Stimulated activated CD8-positive, alpha-beta memory T cell treated with anti-CD3 and anti-CD28 coated beads, Interleukin-15, amount 100 ng/mL, for 1 hour (primary cell): ENCODE measurements at regions not wholly inside any gene's neighbourhood (a gene's known extent, or its start where the extent isn't known, plus 50 kb on each side); places are given as distances from the start of the nearest gene placed in this dataset.
"Not testable (repeated sequence)": the region's sequence is repeated elsewhere in the genome, so short reads cannot be mapped to it uniquely, and the experiment has no call there.

Experiments
- DNase-seq: peaks from one replicate; pipeline ENCODE4 v3.0.0-alpha.2; 2020; ENCODE audit warnings: low read depth

DNA sequence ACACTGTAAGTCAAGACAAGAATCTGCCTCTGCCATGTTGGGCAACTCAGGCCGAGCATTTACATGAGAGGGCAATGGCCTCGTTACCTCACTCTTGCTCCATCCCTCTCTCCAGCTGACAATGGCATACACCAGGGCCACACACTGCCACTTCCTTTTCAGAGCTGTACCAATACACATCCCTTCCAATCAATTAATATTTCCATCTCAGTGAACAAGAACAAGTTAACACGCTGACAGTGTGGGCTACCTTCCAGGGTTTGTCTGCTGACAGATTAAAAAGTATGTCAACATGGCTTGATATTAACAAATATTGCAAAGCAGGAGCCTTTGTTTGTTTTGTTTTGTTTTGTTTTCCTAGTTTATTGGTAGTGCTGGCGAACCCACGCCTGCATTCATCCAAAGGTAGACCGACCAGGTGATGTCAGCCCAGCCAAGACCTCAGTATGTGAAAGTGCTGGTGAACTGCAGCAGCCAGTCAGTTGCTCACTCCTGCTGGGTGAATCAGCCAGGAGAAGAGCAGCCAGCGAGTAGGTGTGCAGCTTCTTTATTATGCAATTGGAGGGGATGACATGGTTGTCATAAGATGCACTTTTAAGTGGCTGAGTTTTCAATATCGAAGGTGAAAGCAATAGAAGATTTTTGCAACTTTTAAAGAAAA, 487.3 kb upstream of the JARID2 start:
- no peak for DNase-seq

DNA sequence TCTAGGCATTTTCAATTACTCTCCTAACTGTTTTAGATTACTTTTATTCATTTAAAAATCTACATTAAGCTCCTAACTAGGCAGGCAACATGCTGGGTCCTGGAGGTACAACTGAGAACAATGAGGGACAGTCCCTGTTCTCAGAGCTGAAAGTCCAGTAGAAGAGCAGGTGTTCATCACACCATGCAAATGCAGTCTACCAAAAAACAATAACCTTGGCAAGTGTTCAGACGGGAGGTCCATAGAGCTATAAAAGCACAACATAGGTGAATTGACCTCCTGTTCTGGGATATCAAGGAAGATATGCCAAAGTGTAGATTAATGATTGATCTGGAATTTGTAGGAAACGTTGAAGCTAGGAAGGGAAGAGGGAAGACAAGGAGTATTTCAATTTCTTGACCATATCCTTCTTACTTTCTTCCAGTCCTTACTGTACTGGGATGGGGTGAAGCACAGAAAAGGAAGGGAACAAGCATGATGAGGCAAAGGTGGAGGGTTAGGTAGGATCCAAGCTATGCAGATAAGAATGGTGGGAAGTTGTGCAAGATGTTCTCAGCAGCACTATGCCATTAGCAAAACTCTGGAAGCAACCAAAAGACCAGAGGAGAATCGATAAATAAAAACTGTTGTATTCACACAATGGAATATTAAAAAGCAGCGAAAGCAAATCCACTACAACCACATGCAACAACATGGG, 485.7 kb upstream of the JARID2 start:
- DNase-seq, result no peak

DNA sequence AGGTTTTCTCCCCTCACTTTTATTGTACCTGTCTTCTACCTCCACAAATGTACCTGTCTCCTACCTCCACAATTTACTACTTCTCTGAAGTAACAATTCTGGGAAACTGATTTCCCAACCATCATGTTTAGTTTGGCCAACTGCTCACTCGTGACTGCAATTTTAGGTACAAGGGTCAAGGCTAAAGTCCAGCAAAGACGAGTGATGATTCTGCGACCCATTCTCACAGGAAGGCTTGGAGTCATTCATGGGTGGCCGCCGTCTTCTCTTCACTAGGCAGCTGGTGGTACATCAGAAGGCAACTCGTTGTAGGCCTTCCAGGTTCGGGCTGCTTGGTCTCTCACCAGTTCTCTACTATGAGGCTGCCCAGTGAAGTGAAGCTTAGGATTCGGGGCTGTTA, 483.8 kb upstream of the JARID2 start:
- no peak for DNase-seq

DNA sequence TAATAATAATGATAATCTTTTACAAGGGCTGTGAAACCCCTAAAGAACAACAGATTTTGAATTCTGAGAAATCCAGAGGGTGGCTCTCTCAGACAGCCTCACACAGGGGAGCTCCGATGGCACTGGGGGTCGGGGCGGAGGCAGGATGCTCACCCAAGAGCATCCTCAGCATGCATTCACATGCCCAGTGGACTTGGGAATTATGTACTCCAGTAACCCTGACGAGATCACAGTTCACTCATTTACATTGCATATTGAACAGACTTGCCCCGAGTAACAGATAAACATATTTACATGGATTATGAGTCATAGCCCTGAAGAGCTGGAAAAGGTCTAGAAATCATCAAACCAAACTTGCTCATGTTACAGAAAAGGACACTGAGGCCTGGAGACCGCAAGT, 482.7 kb upstream of the JARID2 start:
- no peak for DNase-seq

DNA sequence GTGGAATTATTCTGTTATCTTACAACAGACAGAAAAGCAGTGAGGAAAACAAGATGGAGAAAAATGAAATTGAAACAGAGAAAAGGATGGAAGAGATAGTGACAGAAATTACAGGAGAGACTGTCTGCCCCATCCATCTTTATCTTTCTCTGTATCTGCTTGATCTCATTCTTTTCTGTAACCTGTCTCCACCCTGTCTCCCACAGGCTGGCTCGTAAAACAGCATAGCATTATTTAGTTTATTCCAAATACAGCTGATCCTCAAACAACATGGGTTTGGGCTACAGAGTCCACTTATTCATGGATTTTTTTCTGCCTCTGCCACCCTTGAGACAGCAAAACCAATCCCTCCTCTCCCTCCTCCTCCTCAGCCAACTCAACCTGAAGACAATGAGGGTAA, 482.3 kb upstream of the JARID2 start:
- DNase-seq, result no peak

DNA sequence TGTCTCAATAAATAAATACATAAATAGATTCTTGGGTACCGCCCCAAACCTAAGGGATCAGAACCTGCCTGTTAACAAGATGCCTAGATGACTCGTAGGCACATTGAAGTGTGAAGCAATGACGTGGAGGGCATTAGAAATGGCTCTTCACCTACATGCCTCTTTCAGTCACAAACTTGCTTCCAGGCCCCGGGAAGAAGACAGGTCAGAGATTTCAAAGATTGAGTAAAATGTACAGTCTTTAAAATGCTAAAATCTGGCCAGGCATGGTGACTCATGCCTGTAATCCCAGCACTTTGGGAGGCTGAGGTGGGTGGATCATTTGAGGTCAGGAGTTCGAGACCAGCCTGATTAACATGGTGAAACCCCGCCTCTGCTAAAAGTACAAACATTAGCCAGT, 480.8 kb upstream of the JARID2 start:
- DNase-seq, result no peak

DNA sequence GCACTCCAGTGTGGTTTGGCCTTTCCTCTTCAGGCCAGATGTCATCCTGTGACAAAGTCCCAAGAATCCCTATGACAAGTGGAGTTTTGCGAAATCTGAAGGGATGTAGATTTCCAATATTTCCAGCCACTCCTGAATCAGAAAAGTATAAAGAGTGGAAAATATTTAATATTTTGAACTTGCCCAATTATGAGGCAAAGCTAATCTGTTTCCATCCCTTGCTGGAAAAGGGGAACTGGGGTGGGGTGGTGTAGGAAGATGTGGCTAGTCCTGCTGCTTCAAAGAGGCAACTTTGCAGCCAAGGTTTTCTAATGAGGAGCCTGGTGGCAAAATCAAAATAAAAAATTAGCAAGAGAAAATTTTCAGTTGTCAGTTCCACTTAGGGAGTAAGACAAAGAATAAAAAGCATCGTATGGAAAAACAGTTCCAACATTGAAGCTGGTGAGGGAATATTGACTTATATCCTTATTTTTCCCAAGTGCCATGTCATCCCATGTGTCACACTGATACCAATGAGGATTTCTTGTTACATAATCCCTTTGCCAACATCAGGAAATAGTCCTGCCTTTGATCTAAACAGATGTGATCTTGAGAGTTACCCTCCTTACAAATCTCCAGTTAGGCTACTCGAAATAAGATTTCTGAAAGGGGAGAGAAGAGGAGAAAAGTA, 480.0 kb upstream of the JARID2 start:
- DNase-seq, result no peak

DNA sequence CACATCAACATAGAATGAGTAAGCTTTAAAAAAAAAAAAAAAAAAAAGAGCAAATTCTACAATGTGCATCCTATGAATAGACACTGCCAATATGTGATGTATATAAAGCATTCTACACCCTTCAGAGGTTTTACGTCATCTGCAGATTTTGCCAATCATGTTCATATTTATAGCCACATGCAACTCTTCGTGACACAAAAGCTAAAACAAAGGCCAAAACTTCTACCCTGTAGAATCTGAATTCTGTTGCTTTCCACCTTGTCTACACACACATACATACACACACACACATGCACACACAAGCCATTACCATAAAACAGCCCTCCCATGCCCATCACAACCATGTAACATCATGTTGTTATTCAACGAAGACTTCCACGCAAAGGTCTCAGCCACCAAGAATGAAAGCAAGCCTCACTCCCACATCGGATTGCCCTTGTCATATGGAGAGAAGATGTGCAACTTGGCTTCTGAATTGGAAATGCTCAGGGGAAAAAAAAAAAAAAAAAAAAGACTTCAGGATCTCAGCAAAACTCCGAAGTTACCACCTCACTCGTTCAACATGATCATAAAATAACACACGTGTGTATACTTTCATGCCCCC, 479.4 kb upstream of the JARID2 start:
- DNase-seq, result no peak

DNA sequence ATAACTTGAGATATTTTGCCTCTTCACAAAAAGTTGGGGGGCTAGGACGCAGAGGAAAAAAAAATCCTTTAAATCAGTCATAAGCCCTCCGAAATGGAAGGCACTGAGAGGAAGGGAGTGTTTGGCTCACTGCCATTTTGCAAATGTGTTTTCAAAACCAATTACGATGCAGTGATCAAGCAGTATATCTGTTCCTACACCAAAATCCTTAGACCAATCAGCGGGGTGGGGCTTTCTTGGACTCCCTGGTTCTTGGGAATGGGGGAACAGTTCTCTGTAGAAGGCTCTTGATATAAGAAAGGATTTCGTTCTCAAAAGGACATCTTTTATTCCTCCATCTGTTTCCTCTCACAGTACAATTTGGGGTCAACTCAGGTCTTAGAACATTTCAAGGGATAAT, 478.6 kb upstream of the JARID2 start:
- DNase-seq, result no peak

DNA sequence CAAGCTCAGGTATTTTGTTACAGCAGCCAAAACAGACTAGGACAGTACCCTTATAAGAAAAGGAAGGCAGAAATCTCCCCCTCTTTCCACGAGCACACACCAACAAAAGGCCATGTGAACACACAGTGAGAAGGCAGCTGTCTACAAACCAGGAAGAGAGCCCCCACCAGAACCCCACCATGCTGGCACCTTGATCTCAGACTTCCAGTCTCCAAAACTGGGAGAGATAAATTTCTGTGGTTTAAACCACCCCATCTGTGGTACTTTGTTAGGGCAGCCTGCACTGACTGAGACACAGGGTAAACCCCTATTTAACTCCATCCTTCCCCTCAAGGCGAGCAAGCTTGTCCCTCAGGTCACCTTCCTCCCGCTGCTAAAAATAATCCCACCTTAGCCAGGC, 475.8 kb upstream of the JARID2 start:
- DNase-seq, result no peak

DNA sequence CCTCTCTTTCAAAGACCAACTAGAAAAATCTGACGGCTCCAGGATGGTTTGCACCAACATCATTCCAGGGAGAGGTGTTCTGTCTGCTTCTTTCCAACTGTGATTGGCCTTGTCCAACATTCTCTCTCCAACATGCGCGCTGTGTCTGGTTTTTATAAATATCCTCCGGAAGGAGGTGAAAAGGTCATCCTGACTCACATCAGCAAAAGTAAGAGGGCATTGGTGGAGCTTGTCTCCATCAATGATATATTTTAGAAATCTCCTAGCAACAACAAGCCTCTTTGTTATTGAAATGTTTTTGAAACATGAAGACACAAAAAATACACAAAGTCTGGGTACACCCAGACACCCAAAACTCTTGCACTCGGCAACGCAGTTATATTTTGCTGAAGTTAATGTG, 475.3 kb upstream of the JARID2 start:
- DNase-seq, result no peak

DNA sequence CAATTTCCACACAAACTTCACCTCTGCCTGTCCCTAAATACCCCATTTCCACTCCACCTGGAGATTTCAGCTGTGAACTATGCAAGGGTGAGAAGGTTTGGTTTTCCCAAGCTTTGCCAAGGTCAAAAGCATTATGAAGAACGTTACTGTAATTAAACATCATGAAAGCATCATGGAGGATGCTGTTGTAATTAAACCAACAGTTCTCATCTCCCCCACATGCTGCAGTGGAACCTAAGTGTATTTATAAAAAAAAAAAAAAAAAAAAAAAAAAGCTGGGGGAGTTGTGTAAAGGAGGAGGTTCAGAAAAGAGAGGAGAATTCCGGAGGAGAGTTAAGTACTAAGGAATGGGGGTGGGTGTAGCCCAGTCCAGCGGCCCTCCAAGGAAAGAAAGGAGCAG, 474.9 kb upstream of the JARID2 start:
- no peak for DNase-seq

DNA sequence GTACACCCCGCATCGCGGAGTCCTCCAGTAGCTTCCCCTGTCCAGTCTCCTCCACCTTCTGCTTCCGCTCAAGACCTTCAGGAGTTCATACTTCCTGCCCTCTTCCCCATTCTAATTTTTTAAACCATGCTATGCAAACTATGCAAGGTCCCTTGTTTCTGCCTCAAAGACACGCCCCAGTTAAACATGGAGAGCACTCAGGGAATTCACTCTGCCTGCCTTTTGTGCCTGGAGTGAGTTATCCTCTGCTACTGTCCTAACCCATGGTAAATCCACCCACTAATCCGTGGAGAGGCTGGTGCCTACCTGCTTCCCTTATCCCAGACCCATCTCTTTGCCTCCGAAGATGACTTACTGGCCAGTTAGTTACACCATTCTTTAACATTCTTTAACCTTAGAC, 473.7 kb upstream of the JARID2 start:
- DNase-seq, result no peak

DNA sequence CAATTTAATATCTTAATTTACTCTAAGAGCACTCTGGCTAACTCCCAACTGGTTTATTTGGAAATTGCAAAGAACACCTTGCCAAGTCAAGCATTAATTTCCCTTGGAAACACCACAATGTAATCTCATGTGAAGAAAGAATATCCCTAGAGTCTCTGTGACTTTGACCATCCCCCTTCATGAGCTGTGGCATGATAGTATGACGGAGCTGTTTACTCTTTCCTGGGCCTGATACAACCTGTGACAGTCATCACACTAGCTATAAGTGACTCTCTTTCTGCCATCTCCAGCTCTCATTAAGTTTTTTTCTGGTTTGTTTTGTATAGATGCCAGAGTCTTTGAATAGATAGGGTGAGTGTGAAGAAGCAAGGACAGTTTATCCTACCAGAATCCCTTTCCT, 470.3 kb upstream of the JARID2 start:
- DNase-seq, result no peak

DNA sequence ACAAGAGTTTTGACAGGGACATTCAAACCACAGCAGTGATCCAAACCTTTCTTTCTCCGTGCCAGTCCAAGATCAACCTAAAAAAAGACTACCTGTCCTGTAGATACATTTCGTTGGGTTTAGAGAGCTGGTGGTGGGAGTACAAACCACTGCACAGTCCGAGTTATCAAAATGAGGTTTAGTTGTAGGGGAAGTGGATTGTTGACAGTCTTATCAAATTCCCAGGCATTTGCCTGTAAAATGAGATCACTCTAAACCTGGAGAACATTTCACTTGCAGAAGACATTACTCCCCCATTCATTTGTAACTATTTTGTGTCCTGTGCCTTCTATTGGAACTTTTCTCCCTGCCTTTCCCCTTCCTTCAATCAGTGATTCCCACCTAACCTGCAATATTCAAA, 469.6 kb upstream of the JARID2 start:
- no peak for DNase-seq

DNA sequence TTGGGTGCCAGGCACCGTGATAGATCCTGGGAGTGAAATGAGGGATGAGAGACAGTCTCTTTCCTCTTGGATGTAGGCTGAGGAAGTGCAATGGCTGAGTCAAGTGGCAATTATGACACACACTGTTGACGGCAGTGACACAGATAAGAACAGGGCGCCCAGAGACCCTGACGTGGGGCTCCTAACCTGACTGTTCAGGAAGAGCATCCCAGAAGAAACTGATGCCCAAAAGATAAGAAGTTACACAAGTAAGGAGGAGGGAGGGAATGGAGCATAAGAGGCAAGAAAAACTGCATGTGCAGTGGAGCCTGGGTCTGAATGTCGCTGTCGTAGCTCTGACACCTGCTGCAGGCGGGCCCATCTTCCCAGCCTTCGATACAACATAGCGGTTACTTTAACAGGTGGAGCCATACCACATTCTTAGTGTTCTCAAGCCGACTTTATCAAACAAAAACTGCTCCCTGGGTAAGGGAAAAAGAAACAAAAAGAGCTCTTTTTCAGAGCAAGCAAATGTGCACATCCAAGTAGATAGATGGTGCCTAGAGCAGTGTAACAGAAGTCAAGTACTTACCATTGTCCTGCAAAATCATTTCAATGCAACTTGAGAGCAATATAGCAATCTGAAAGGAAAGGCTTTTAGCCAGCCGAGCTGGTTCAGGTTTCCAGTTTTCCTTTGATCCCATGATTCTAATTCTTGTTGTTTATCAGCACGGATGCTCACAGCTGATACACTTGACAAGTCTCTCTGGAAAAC, 463.9 kb upstream of the JARID2 start:
- DNase-seq, result no peak

DNA sequence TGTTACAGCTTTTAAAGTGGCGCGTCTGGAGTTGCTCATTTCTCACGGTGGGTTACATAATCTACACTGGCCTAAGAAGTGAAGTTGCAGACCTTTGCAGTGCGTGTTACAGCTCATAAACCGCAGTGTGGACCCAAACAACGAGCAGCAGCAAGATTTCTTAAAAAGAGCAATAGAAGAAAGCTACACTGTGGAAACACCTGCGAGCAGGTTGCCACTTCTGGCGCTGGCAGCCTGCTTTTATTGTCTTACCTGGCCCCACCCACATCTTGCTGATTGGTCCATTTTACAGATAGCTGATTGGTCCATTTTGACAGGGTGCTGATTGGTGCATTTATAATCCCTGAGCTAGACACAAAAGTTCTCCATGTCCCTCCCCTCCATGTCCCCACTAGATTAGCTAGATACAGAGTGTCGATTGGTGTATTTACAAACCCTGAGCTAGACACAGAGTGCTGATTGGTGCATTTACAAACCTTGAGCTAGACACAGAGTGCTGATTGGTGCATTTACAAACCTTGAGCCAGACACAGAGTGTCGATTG, 462.9 kb upstream of the JARID2 start:
- DNase-seq, result not testable (repeated sequence)

DNA sequence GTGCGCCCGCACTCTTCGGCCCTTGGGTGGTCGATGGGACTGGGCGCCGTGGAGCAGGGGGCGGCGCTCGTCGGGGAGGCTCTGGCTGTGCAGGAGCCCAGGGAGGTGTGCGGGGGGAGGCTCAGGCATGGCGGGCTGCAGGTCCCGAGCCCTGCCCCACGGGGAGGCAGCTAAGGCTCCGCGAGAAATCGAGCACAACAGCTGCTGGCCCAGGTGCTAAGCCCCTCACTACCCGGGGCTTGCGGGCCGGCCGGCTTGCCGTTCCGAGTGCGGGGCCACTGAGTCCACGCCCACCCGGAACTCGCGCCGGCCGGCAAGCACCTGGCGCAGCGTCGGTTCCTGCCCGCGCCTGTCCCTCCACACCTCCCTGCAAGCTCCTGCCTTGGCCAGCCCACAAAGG, 462.3 kb upstream of the JARID2 start:
- DNase-seq, result no peak

DNA sequence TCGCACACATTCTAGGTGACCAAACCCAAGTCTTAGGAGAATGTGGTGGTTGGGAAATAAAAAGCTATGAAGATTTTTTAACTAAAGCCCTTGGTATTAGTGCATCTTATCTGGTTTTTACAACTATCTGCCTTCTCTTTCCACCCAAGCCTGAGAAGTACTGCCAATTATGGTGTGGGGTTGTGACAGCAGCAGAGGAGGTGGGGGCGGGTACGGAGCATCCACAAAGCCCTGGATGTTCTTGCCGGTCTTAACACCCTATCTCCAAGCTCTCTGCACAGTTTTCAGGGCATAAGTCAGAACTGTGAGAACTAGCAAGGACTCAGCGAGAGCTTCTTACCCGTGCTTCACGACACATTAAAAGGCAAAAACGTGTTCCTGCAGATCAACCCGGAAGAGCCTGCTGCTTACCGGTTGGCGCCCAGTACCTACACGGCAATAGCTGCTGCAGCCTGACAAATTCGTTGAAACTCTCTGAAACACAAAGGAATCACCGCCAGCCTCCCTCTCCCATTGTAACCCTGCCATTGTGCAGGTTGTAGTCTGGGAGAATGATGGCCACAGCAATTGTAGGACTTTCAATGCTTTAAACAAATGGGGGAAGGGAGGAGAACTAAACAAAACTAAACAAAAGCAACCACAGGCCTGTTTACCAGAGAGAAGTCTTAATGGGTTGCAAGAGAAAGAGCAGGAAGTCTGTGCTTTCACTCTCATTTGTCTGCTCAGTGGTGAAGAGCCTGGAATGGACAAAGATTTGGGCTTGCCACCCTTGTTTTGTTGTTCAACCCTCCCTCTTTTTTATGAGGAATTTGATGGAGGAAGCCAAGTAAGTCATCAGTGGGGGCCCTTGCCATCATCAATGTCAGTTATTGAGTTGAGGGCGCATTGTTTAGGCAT, 461.0 kb upstream of the JARID2 start:
- DNase-seq, result no peak

DNA sequence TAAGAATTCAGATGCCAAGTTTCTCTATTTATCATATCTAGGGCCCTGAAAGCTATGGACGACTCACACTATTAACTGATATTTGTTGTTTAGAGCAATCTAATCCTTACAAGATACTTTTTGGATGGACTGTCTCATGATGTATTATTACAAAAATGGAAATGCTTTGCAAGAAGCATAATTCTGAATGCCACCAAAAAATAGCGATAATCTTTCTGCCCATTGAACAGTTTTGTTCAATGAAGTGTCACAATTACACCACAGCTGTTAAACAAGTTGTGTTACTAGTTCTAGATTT, 460.4 kb upstream of the JARID2 start:
- no peak for DNase-seq

DNA sequence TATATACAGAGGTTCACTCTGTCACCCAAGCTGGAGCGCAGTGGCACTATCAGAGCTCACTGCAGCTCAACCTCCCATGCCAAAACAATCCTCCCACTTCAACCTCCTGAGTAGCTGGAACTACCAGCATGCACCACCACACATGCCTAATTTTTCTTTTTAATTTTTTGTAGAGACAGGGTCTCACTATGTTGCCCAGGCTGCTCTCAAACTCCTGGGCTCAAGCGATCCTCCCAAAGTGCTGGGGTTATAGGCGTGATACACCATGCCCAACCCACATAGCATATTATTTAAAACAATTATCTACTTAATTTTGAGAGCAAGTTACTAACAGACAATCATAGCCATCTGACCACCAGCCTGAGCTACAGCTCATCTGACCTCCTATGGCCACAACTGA, 459.9 kb upstream of the JARID2 start:
- no peak for DNase-seq
